Lung microvascular endothelial cell (primary cell): ENCODE measurements at regions not wholly inside any gene's neighbourhood (a gene's known extent, or its start where the extent isn't known, plus 50 kb on each side); places are given as distances from the start of the nearest gene placed in this dataset.

Experiments
- DNase-seq, 2 donors: peaks; one replicate each; pipeline versions ENCODE4 v3.0.0 to v3.0.0-alpha.2; 2010; ENCODE audit warnings: low read depth in 2 of 2

DNA sequence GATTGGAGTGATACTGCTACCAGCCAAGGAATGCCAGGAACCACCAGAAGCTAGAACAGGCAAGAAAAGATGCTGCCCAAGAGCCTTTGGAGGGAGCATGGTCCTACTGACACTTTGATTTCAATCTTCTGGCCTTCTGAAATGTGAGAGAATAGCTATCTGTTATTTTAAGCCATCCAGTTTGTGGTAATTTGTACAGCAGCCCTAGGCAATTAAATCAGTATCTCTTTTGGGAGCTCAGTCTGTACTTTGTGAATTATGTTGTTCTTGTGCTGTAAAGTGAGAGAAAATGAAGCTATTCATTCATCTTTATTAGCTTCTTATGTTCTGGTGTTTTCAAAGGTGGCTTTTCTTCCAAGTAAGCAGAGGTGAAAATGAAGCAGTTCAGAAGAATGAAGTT is 381.3 kb downstream of the PDCD6IP start:
- DNase-seq = no peak

DNA sequence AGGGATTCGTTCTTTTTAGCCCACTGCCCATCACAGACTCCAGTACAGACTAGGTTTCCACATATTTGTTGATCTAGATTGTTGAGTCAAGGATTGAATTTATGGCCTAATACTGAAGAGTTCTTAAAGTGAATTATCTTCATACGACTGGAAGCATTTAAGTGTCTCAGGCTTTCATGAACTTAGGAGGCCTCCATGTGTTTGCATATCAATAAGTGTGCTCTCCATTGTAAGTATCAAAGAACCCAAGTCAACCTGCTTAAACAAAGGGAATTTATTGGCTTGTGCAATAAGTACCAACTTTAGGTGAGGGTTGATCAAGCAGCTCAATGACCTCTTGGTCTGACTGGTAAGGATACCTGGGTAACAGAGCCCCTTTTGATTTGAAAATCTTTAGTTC is 382.1 kb downstream of the PDCD6IP start:
- DNase-seq = no peak

DNA sequence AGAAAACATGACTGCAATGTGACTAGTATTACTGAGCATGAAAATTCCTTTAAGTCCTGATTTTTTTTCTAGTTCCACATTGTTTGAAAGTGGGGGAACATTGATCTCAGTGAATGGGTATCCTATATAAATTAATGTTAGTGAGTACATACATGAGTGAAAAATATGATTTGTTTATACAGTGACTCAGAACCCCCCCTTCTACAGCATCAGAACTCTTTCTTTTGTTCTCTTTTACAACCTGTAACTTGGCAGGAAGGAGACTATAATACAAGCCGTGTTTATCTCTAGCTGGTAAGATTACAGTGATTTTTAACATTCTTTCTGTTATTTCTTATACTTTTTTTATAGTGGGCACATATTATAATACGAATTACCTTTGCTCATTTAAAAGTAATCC is 384.7 kb downstream of the PDCD6IP start:
- peak in 1 of 2 donors; percentile 30 for DNase-seq

DNA sequence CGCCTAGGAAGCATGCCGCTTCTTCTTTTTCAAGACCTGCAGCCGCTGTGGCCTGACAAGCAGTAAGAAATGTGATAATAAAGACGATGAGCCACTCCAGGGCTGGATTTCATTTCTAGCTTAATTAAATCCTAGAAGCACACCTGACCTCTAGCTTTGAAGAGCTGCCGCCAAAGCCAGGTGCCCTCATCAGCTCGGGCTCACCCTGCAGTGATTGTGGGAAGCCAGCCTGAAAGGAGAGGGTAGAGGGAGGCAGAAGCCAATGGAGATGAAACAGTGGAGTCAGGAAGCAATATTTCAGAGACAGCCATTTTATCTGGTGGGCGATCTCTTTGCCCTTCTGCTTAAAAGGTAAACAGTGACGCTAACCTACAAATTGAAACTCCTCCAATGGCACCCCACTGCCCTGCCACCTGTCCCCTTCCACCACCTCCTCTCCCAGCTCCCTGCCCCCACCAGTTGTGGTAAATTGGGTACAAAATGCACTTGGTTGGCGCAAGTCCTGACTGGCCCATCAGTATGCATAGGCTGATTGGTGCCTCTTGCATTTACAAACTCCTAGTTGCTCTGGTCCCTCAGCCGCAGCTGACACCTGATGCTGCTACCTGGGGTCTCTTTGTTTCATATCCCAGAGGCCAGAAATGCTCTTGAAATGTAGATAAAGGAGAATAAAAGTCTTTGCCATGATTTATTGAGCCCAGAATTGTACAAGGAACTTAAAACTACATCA is 385.3 kb downstream of the PDCD6IP start:
- no peak for DNase-seq

DNA sequence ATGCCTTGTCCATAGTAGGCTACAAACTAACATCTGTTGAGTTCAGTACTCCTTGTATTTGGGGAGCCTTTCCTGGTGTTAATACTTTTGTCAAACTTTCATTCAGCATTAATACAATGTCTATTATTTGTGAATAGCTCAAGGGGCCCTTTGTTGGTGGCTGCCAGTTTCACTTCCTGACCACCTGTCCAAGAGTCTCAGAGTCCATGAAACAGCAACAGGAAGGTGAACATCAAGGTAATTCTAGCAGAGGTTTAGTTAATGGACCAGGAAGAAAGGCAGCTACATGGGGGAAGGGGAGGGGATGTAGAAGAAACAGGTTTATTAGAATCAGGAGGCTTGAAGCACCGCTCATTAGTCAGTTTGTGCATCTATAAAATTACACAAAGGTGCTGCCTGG is 386.9 kb downstream of the PDCD6IP start:
- no peak for DNase-seq

DNA sequence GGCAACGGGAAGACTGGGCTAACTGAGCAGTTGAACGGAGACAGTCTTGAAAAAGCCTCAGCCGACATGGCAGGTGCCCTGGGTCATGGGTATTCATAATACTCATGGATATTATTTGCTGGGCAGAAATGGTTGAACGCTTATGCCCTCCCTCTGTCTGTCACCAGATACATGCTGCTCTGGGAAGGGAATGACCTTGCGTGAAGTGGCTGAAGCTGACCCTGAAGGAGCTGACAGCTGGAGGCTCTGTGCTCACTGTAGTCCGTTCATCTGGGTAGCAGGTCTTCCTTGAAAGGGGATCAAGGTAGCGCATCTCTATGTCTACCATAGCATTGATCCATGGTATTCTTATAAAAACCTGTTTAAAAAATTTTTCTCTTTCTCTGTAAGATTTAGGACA is 390.7 kb downstream of the PDCD6IP start:
- no peak for DNase-seq

DNA sequence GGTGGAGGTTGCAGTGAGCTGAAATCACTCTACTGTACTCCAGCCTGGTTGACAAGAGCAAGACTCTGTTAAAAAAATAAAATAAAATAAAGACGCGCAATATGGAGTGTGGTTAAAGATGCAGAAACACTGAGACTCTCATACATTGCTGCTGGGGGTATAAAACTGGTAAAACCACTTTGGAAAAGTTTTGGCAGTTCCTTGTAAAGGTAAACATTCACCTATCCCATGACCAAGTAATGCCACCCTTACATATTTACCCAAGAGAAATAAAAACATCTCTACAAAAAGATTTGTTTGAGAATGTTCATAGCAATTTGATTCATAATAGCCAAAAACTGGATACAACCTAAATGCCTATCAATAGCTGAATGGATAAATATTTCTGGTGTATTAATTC is 398.5 kb downstream of the PDCD6IP start:
- DNase-seq = no peak

DNA sequence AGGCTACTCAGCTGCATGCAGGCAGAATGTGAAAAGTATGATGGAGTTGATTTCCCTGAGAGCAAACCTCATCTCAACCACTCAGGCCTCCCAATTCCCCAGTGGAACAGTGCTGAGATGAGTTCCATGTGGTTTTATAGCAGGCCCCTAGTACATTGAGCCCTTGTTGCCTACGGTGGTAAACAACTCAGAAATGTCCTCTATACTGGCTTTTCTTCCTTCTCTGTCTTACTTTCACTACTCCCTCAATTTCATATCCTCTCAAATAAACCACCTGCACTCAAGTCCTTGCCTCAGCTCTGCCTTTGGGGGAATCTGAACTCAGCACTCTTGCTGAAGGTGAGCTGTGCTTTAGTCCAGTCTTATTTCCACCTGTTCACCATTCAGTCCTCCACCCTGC is 399.9 kb downstream of the PDCD6IP start:
- DNase-seq = no peak

DNA sequence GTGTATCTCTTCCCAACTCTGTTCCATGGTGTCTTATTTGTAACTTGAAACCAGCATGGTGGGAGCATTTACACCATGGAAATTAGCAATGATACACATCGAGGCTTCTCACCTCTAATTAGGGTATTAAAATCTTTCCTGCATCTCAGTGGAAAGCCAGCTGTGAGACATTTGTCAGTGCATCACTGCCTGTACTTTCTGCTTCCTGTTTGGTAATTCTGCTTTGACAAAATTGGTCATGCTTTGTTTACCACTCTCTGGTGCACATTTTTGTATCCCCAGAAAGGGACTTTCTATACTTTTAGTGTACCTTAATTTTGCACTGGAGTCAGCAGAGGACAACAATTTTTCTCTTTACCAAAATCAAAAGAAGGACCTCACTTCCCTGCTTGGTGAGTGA is 402.1 kb downstream of the PDCD6IP start:
- DNase-seq = no peak

DNA sequence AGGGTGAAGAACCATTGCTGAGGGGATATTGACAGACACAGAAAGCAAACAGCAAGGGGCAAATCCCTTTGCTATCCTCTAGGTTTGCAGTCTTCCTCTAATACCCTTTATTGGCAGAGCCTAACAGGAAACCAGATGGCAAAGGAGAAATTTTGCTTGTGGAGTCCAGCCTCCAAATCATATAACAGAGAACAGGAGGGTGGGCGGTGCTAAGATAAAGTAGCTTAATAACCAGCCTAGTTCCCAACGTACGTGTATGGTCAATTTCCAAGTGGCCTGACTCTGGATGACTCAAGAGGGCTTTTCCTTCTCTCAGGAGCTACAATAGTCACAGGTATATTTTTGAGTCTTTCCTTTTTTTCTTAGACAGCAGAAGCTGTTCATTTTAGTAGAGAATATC is 404.5 kb downstream of the PDCD6IP start:
- DNase-seq = no peak

DNA sequence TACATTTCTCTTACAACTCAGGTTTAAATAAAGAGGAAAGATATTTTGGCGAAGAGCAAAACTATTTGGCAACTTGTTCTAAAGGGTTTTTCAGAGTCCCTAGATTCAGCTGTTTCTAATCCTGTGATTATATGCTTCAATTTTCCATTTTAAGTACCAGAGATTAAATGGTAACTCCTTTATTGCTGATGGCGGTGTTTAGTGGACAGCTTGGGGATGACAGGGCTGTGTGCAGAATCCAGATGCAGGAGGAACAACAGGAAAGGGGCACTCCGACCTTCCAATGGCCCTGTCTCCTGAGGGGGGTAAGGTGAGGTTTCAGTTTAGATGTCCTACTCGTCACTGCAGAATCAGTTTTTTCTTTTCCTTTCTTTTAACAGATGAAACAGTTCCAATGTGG is 405.0 kb downstream of the PDCD6IP start:
- DNase-seq = no peak

DNA sequence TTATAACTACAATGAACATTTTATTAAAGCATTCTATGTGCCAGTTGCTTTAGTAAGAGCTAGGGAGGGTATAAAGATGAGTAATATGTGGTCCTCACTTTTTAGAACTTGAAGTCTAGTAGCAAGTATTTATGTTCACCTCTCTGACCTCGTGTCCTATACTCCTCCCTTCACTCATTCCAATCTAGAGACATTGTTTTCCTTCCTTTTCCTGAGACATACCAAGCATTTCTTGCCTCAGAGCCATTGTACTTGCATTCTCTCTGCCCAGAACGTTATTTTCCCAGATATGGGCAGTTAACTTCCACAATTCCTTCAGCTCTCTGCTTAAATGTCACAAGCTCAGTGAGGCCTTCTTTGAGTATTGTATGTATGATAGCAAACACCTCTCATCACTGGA is 408.6 kb downstream of the PDCD6IP start:
- DNase-seq = peak; percentile 11 to 79

DNA sequence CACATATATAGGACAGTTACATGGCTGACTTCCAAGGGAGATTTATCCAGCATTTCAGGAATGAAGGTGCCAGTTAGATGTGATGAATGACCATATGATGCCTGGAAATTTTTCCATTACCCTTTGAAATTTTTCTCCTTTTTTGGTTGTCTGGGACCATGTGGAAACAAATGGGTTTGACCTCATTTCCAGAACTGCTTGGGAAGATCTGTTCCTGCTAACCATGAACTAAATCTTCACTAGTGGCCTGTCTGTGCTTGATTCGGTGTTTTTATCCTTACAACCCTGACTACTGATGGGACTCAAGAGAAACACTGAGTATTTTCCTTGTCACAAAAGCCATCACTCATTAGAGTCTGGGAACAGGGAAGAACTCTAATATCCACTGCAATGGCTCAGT is 409.4 kb downstream of the PDCD6IP start:
- DNase-seq = peak; percentile 70 to 83

DNA sequence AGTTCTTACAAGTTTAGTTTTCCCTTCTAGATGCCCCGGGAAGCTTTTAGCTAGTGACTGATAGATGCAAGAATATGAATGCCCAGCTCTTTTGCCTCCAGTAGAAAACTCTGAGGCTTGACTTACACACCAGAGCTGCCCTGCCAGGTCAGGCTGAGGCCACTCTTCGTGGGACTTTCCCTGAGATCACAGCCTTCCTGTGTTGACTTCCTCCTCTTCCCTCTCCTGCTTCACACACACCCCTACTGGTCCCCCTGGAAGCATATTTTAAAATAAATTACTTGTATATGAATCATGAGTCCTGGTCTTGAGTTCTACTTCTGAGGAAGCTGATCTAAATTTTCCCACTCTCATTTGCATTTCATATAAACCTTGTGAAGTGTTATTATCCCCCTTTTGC is 413.7 kb downstream of the PDCD6IP start:
- DNase-seq = peak; percentile 54 to 88

DNA sequence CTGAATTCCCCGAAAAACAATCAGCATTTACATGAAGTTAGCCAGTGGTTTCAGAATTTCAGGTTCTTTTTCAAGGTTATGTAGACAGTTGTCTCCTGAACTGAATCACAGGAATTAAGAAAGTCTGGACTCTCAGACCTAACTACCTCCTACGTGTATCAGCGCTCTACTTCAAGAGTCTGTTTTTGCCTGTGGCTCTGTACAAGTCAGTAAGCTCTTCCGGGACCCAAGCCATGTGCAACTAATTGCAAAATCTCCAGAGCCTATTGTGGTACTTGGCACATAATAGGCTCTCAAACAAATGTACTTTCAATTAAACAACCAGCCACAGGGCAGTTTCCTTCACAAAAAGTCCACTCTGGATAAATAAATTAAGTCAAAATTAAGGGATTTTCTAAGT is 414.2 kb downstream of the PDCD6IP start:
- DNase-seq = peak; percentile 11 to 56

DNA sequence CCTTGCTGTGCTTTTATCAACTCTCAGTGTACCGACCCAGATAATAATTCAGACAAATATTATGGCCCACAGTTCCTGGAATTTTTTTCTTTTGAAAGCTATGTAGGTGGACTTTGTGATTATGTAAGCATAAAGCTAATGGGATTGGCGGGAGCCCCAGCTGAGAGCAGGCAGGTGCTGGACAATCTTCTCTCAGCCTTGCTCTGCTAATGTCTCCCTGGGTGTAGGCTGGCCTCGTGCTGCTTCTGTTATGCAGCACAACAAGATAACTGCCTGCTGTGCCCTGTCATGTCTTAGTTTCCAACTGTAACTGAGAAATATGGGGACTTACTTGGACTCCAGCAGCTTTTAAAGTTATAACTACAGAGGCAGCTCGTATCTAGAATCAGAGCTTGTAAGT is 415.0 kb downstream of the PDCD6IP start:
- peak in 1 of 2 donors; percentile 12 for DNase-seq

DNA sequence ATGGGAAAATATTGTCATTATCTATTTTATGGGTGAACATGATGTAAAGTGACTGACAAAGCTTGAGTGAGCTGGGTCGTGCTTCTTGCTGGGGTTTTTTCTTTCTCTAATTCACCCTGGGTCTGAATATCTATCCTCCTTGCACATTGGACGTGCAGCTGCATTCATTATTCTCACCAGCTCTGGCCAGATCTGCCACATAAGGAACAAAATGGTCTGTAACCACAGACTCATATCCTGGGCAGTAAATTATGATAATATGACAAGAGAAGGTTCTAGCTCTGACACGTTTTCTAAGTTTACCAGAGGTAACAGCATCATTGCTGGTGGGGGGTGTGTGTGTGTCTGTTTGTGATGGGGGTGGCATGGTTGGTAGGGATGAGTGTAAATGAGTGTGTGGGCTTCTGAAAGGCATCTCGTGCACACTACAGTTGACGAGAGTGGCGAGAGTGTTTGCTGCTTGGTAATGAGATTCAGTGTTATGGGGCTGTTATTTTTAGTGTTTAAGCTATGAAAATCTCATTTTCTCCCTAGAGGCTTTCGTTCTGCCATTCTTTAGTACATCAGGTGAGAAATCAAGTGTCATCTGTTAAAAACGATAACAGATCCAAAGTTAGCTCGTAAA is 418.4 kb downstream of the PDCD6IP start:
- no peak for DNase-seq

DNA sequence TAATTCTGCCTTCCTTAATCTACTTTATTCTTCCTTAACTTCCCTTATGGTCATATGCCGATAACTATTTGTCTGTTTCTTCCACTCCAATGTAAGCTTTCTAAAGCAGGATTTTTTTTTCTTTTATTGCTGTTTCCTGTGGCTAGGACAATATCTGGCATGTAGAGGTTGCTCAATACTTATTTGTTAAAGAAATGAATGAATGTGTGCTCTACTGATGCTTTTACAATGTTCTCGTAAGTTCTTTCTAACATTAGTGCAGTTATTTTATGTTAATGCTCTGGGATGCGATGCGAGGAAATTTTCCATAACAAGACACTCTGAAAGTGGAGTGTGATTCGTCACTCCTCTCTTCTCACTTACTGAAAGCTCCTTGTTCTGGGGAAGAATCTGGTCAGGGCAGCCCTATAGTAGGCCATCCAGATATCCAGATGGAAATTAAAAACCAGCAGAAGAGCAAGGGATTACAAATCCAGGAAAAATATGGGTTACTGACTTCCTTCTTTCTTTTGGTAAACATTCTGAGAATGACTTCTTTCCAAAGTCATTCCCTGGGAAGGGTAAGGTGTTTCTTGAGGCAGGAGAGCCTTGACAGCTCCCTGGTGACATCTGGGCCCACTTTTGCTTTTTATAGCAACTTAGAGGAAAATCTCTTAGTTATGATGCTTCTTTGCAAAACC is 420.4 kb downstream of the PDCD6IP start:
- DNase-seq = no peak

DNA sequence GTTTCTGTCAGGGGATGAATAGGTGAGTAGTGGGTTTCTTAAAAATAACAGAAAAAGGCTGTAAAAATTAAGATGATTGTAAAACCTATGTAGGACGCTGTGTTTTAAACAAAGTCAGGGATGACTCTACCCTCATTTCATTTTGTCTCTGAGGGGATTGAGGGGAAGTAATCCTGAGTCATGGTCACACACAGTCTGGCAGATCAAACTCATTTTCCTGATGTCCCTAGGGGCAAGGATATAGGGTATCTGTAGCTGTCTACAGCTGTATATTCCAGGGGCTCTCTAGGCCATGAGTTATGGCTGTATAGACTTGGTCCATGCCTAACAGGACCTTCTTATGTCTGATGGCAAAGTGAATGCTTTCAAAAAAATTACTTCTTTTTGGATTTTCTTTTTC is 421.1 kb downstream of the PDCD6IP start:
- DNase-seq = peak in 1 of 2 donors; percentile 21

DNA sequence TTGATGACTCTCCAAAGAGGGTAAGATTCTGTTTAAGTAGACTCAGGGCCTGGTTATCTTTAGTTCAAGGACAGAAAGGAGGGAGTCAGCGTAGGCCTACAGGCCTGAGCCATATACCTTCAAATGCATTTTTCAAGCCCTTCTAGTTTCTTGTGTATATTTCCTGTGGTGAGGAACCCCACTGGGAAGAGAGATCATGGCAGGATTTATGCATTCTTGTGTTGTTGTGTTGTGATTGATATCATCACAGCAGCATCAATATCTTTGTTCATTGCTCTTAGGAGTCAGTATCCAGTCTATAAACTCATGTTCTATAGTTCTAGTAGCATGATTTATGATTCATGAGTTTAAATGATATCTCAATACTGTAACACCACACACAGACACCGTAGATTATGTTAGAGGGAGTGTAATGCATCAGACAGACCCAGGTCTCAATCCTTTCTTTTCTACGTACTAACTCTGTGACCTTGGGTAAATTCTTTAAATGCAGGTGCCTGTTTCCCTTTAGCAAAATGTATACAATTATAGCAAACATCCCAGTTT is 427.5 kb downstream of the PDCD6IP start:
- no peak for DNase-seq

DNA sequence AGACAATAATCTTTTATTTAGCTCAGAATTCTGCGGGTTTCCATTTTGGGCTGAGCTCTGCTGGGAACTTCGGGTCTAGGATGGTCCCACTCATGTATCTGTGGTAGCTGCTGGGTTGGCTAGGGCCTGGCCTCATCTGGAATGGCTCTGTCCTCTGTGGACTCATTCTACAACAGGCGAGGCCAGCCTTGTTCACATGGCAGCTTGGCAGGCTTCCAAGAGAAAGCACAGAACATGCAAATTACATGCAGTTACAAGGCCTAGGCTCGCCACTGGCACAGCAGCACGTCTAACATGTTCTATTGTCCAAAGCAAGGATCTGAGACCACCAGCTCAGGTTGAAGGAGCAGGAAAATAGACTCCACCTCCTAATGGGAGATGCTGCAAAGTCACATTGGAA is 431.4 kb downstream of the PDCD6IP start:
- no peak for DNase-seq

DNA sequence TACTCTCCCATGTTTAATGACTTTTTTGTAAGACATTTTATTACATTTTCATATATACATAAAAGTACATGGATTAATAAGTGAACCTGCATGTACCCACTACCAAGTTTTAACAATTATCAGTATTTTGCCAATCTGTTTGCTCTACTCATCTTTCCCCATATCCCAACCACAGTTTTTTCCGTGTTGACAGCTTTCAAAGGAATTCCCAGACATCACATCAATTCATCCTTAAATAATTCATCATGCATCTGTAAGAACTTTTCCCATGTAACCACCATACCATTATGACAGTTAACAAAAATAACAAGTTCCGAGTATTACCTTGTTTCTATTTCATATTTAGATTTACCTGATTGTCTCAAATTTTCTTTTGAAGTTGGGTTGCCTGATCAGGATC is 436.7 kb downstream of the PDCD6IP start:
- no peak for DNase-seq

DNA sequence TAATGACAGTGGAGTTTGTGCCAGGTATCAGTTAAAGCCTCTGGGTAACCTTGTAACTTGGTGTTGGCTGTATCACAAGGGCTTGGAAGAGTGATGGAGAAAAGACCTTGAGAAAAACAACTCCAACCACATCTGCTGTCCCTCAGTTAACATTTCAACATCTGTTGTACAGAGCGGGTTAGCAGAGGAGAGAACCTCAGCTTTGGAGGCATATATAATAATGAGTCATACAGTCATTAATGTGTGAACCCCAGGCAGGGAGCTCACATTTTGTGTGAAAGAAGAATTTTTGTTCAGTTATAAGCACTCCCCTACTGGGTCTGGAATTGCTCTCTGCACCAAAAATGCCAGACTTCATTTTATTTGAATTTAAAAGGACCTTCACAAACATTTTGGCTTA is 439.5 kb downstream of the PDCD6IP start:
- DNase-seq = no peak
